Vagina (tissue), 2 donors: ENCODE measurements at regions not wholly inside any gene's neighbourhood (a gene's known extent, or its start where the extent isn't known, plus 50 kb on each side); places are given as distances from the start of the nearest gene placed in this dataset.

Experiments
- DNase-seq, 2 donors: peaks; one replicate each; pipeline ENCODE4 v3.0.0-alpha.2; 2017; ENCODE audit errors: extremely low spot score in 2 of 2
- H3K27ac ChIP-seq: fragments of 200-600 bp; sonication (generic); one replicate; pipeline ENCODE4 v1.5.1; 2019
- H3K27me3 ChIP-seq: fragments of 200-600 bp; sonication (generic); one replicate; pipeline ENCODE4 v1.5.1; 2019
- H3K36me3 ChIP-seq, 2 donors: fragments of 200-600 bp; sonication (generic); one replicate each; pipeline ENCODE4 v1.5.1; 2017 to 2019
- H3K4me1 ChIP-seq: fragments of 200-600 bp; sonication (generic); one replicate; pipeline ENCODE4 v1.5.1; 2019
- H3K4me3 ChIP-seq, 2 donors: fragments of 200-600 bp; sonication (generic); 1 replicate in 1 of 2; 2 replicates in 1 of 2; pipeline ENCODE4 v1.5.1; 2016 to 2019
- H3K9me3 ChIP-seq: fragments of 200-600 bp; sonication (generic); one replicate; pipeline ENCODE4 v1.5.1; 2019
- CTCF ChIP-seq, 3 experiments: fragments of 450-650 bp in 2 of 3; fragments of 200-600 bp in 1 of 3; sonication (generic) in 1 of 3; IDR thresholded peaks; one replicate each; pipeline ENCODE4 v1.5.1; 2017 to 2019; ENCODE audit warnings: antibody characterized with exemption in 3 of 3, mild to moderate bottlenecking in 2 of 3, moderate library complexity in 2 of 3
- POLR2A ChIP-seq, 2 donors: fragments of 450-650 bp; IDR thresholded peaks; one replicate each; pipeline ENCODE4 v1.6.1; 2017; ENCODE audit warnings: antibody characterized with exemption in 2 of 2, mild to moderate bottlenecking in 2 of 2, moderate library complexity in 2 of 2
- POLR2AphosphoS5 ChIP-seq, 2 donors: sonication (generic); formaldehyde crosslinking; IDR thresholded peaks; one replicate each; pipeline ENCODE4 v1.9.0; 2017; ENCODE audit warnings: antibody characterized with exemption in 2 of 2, mild to moderate bottlenecking in 2 of 2, low read depth in 1 of 2; ENCODE audit not compliant: insufficient read depth in 1 of 2
- intact Hi-C: fragments of 100-400 bp; cut with DNase I; formaldehyde crosslinking; loops from one replicate; pipeline ENCODE4 v1.15.1; 2023

- H3K27ac ChIP-seq, result peak overlapping the region; percentile 40
- no peaks in the 10 kb centered on the region for H3K36me3 ChIP-seq
- H3K4me3 ChIP-seq, result no peak overlapping the region
- peaks cover 9% of the 10 kb centered on the region for H3K4me1 ChIP-seq
- no peak for DNase-seq
- H3K27me3 ChIP-seq, result no peaks in the 10 kb centered on the region
- TF ChIP-seq POLR2A (IDR thresholded peaks at IDR 0.05) (no peak), CTCF (IDR thresholded peaks at IDR 0.05) (no peak), POLR2AphosphoS5 (IDR thresholded peaks at IDR 0.05; ENCODE audit: insufficient read depth in 1 of 2, low read depth in 1 of 2) (peak in 1 of 2 donors; percentile 62)
- no peaks in the 10 kb centered on the region for H3K9me3 ChIP-seq
- intact Hi-C loops, result no loop called here
These were observed 60.2 kb upstream of the WNT11 start for GRCh38 chr11:76266286-76267100.

GRCh38 chr11:76265771-76266241, 59.5 kb upstream of the WNT11 start:
- Histone ChIP-seq H3K27me3 (no peaks in the 10 kb centered on the region), H3K4me1 (peaks cover 7% of the 10 kb centered on the region)

GRCh38 chr11:76263657-76264056, 57.4 kb upstream of the WNT11 start:
- Histone ChIP-seq H3K9me3 (no peaks in the 10 kb centered on the region), H3K27me3 (no peaks in the 10 kb centered on the region), H3K4me1 (no peaks in the 10 kb centered on the region), H3K27ac (no peak overlapping the region), H3K36me3 (no peaks in the 10 kb centered on the region), H3K4me3 (no peak overlapping the region)
- TF ChIP-seq POLR2A (IDR thresholded peaks at IDR 0.05), result no peak
- TF ChIP-seq POLR2AphosphoS5 (IDR thresholded peaks at IDR 0.05; ENCODE audit: insufficient read depth in 1 of 2, low read depth in 1 of 2), result no peak
- no peak for TF ChIP-seq CTCF (IDR thresholded peaks at IDR 0.05)
- no peak for DNase-seq
- intact Hi-C loops, result no loop called here

More at GRCh38 chr11:76265771-76266241, 59.5 kb upstream of the WNT11 start:
- H3K9me3 ChIP-seq, result no peaks in the 10 kb centered on the region
- TF ChIP-seq POLR2AphosphoS5 (IDR thresholded peaks at IDR 0.05; ENCODE audit: insufficient read depth in 1 of 2, low read depth in 1 of 2), result peak in 1 of 2 donors; percentile 25
- no peak for TF ChIP-seq CTCF (IDR thresholded peaks at IDR 0.05)
- TF ChIP-seq POLR2A (IDR thresholded peaks at IDR 0.05), result no peak
- H3K4me3 ChIP-seq, result no peak overlapping the region
- DNase-seq, result no peak
- intact Hi-C loops, result no loop called here
- H3K27ac ChIP-seq, result peak overlapping the region; percentile 40
- no peaks in the 10 kb centered on the region for H3K36me3 ChIP-seq

- intact Hi-C loops, result no loop called here
- TF ChIP-seq POLR2AphosphoS5 (IDR thresholded peaks at IDR 0.05; ENCODE audit: insufficient read depth in 1 of 2, low read depth in 1 of 2) (no peak), POLR2A (IDR thresholded peaks at IDR 0.05) (no peak), CTCF (IDR thresholded peaks at IDR 0.05) (no peak)
- H3K36me3 ChIP-seq, result no peaks in the 10 kb centered on the region
- H3K4me3 ChIP-seq, result no peak overlapping the region
- no peaks in the 10 kb centered on the region for H3K4me1 ChIP-seq
- no peaks in the 10 kb centered on the region for H3K9me3 ChIP-seq
- H3K27me3 ChIP-seq, result no peaks in the 10 kb centered on the region
- no peak overlapping the region for H3K27ac ChIP-seq
- DNase-seq, result no peak
These were observed 56.9 kb upstream of the WNT11 start for GRCh38 chr11:76263166-76263565.

GRCh38 chr11:76260296-76260925, 54.1 kb upstream of the WNT11 start:
- Histone ChIP-seq H3K4me1 (no peaks in the 10 kb centered on the region), H3K9me3 (no peaks in the 10 kb centered on the region), H3K27me3 (no peaks in the 10 kb centered on the region), H3K4me3 (no peak overlapping the region), H3K36me3 (no peaks in the 10 kb centered on the region), H3K27ac (no peak overlapping the region)
- no peak for DNase-seq
- TF ChIP-seq CTCF (IDR thresholded peaks at IDR 0.05), result no peak
- no peak for TF ChIP-seq POLR2AphosphoS5 (IDR thresholded peaks at IDR 0.05; ENCODE audit: insufficient read depth in 1 of 2, low read depth in 1 of 2)
- no peak for TF ChIP-seq POLR2A (IDR thresholded peaks at IDR 0.05)
- intact Hi-C loops, result no loop called here
